GM20000 (cell line): ENCODE measurements at regions not wholly inside any gene's neighbourhood (a gene's known extent, or its start where the extent isn't known, plus 50 kb on each side); places are given as distances from the start of the nearest gene placed in this dataset.

Experiments
- DNase-seq: peaks from one replicate; pipeline ENCODE4 v3.0.0; 2012; ENCODE audit warnings: low spot score
- CTCF ChIP-seq: IDR thresholded peaks from 2 replicates; pipeline ENCODE4 v1.5.1; 2012; ENCODE audit warnings: mild to moderate bottlenecking, control low read depth; ENCODE audit errors: extremely low read depth, missing control alignments

DNA sequence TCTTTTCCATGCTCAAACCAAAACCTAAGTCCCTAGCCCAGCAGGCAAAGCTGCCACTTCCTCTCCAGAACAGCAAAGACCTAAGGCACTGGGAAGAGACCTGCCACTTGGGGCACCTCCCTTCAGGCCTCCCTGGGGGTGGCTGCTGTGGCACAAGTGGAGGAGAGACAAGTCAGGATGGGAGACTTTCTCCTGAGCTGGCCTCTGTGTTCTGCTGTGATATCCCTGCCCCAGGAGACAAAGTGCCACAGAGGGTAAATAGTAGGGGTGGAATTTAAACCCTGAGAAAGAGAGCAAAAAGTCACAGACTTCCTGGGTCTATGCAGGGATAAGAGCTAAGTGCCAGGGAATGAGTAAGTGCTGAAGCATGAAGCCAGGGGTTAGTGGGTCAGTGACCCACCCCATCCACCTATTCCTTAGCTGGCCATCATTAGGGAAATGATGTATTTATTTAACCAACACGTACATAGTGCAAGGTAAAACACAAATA lies 84.2 kb downstream of the MRPL14 start:
- TF ChIP-seq CTCF: no peak
- DNase-seq: no peak

- no peak for DNase-seq
- TF ChIP-seq CTCF: no peak
These were observed 84.8 kb downstream of the MRPL14 start for GRCh38 chr6:44042261-44042988.

DNA sequence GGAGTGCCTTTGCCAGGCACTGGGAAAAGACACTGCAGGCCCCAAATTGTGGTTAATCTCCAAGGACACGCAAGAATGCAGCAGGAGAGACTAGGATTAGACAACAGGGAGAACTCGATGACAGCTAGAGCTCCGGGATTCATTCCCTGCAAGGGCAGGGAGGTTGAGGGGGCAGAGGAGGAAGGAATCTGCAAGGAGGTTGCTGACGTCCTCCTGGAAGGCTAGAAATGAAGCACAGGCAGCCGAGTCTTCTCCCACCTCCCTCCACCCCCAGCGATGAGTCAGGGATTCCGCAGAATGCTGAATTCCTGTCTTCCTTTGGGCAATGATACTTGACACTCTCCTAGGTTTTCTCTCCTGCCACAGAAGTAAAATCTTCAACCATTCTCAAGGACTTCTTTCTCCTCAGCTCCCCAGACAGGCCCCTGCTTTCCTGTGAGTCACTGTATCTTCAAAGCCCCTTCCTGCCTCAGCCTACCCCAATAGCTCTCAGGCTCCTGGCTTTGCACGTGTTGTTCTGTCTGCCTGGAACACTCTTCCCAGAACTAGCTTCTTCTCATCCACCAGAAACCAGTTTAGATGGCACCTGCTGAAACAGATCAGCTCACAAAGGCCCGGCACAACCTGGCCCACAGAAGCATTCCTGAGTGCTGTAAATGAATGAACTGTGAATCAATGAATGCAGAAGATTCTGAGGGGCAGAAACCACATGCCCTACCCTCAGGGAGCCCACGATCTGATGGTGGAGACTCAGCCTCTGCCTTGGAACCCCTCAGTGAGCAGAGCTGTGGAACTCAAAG lies 85.6 kb downstream of the MRPL14 start:
- TF ChIP-seq CTCF: no peak
- no peak for DNase-seq

- DNase-seq: no peak
- no peak for TF ChIP-seq CTCF
These were observed 86.5 kb downstream of the MRPL14 start for GRCh38 chr6:44040786-44041185.

DNA sequence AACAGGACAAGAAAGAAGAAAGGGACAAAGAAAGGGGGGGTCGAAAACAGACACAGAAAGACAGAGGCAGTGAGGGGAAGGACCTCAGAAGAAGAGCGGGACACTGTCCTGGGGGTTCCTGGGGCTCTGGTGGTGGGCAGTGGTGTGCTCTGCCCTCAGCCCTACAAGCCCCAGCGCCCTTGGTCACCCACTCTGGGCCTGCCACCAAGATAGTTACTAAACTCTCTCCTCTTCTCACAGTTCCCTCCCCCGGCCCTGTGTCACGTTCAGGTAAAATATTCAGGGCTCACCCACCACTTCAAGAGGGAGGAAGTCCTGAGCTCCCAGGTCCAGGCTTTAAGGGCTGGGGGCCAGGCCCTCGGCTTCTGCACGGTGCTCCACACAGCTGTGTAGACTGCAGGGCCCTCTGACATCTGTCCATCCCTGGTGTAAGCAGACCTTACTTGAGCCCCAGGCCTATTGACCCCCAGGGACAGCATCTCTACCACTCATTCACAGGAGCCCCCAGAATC lies 87.4 kb downstream of the MRPL14 start:
- TF ChIP-seq CTCF: no peak
- DNase-seq: no peak

DNA sequence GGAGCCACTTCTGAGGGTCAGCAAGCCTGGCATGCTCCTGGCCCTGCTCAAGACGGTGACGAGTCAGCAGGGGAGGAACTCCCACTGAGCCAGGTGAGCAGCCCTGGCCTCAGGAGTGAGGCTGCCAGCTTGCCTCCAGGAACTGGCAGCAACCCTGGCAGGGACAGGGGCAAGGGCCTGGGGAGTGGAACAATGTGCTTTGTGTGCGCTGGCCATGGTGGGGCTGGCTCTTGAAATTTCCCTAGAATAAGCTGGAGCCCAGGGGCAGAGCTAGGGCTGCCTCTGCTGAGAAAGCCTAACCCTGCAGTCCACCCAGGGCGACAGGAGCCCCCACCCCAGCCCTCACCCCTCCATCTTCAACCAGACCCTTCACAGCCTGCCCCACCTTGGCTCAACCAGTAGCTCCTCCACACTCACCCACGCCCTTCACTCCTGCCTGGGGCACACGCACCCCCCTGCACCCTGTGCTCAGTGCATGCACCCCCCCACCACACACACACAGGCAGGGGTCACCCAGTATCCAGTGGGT lies 88.0 kb downstream of the MRPL14 start:
- no peak for TF ChIP-seq CTCF
- DNase-seq: no peak
